HepG2 (cell line): ENCODE measurements at regions not wholly inside any gene's neighbourhood (a gene's known extent, or its start where the extent isn't known, plus 50 kb on each side); places are given as distances from the start of the nearest gene placed in this dataset.

ENCODE experiments used
- ATAC-seq: fragments of 200-7000 bp; cut with Tn5 transposase; 3 replicates; pipeline ENCODE4 v1.9.1; 2020; ENCODE audit warnings: mild to moderate bottlenecking, moderate library complexity
- BruUV-seq: library from RNA; stranded (reverse); fragments of 400-500 nt; replicated peaks from 2 replicates; lab custom pipeline; 2021; lab: Mats Ljungman, UMichigan
- CTCF ChIA-PET: fragments of 300-600 bp; formaldehyde crosslinking; extraction: SDS; loops from one replicate; lab custom pipeline; 2021; ENCODE audit warnings: low total read pairs, inconsistent platforms, low intra/inter-chr PET ratio; lab: Yijun Ruan, JAX
- POLR2A ChIA-PET: fragments of 350-600 bp; sonication (Branson Sonifier 250); formaldehyde crosslinking; loops from one replicate; lab custom pipeline; 2020; ENCODE audit warnings: antibody characterized with exemption, inconsistent platforms; lab: Yijun Ruan, JAX
- DNase-seq: peaks from one replicate; pipeline ENCODE4 v3.0.0-alpha.2; 2015; ENCODE audit warnings: low spot score
- FAIRE-seq: peaks from 3 replicates; lab custom pipeline; 2011; peaks lifted over from hg19 to GRCh38; lab: Jason Lieb, UNC
- H2AFZ ChIP-seq: one replicate; pipeline ENCODE4 v1.6.1; 2011; ENCODE audit warnings: low read length, inconsistent platforms
- H3K27ac ChIP-seq: fragments of 300-600 bp; 3 replicates; pipeline ENCODE4 v1.8.0; 2011; ENCODE audit warnings: mixed run types, mild to moderate bottlenecking, mixed read lengths, low read length, inconsistent platforms; ENCODE audit not compliant: insufficient read depth; ENCODE audit errors: extremely low read length
- H3K27me3 ChIP-seq, 2 experiments: fragments of 200-600 bp in 1 of 2; 2 replicates in 1 of 2; 3 replicates in 1 of 2; pipeline versions ENCODE4 v1.6.0 to v1.8.0; 2011; ENCODE audit warnings: low read length in 2 of 2, mild to moderate bottlenecking in 2 of 2, moderate library complexity in 2 of 2, inconsistent platforms in 1 of 2; ENCODE audit not compliant: insufficient read depth in 2 of 2, control insufficient read depth in 1 of 2
- H3K36me3 ChIP-seq, 2 experiments: fragments of 200-600 bp in 1 of 2; replicated peaks in 1 of 2; 2 replicates in 1 of 2; 3 replicates in 1 of 2; pipeline versions ENCODE4 v1.5.1 to v1.8.0; 2011; ENCODE audit warnings: low read length in 2 of 2, inconsistent platforms in 1 of 2; ENCODE audit not compliant: insufficient read depth in 2 of 2, control insufficient read depth in 1 of 2
- H3K4me1 ChIP-seq: 2 replicates; pipeline ENCODE4 v1.5.1; 2012; ENCODE audit warnings: low read length, inconsistent platforms; ENCODE audit not compliant: insufficient read depth
- H3K4me2 ChIP-seq: 2 replicates; pipeline ENCODE4 v1.6.0; 2011; ENCODE audit warnings: low read depth, low read length, inconsistent platforms
- H3K4me3 ChIP-seq, 3 experiments: fragments of 200-600 bp in 1 of 3; sonication (generic), shearing (Covaris generic) in 1 of 3; replicated peaks in 1 of 3; 2 replicates each; pipeline ENCODE4 v1.5.1; 2011 to 2016; ENCODE audit warnings: low read length in 3 of 3, inconsistent platforms in 2 of 3, low read depth in 2 of 3, mild to moderate bottlenecking in 2 of 3, control low read depth in 1 of 3, mixed read lengths in 1 of 3; ENCODE audit not compliant: insufficient read depth in 1 of 3
- H3K79me2 ChIP-seq: one replicate; pipeline ENCODE4 v1.6.1; 2011; ENCODE audit warnings: low read length, inconsistent platforms; ENCODE audit not compliant: insufficient read depth
- H3K9ac ChIP-seq: 2 replicates; pipeline ENCODE4 v1.6.0; 2011; ENCODE audit warnings: mild to moderate bottlenecking, low read depth, low read length, inconsistent platforms; ENCODE audit not compliant: insufficient read depth
- H3K9me3 ChIP-seq: 2 replicates; pipeline ENCODE4 v1.5.1; 2012; ENCODE audit warnings: mild to moderate bottlenecking, low read length
- H4K20me1 ChIP-seq: 2 replicates; pipeline ENCODE4 v1.6.0; 2011; ENCODE audit warnings: inconsistent platforms, mild to moderate bottlenecking, low read length, moderate library complexity; ENCODE audit not compliant: insufficient read depth
- GABPB1 ChIP-seq: IDR thresholded peaks from 2 replicates; pipeline ENCODE4 v1.6.1; 2016; ENCODE audit warnings: mild to moderate bottlenecking, missing genetic modification reagents, moderate library complexity, missing compliant biosample characterization
- HNF4A ChIP-seq: sonication (generic); formaldehyde crosslinking; IDR thresholded peaks from 2 replicates; pipeline ENCODE4 v1.4.0; 2020; ENCODE audit warnings: missing genetic modification reagents
- NR2F6 ChIP-seq, 2 experiments: IDR thresholded peaks; 2 replicates each; pipeline ENCODE4 v1.6.1; 2016; ENCODE audit warnings: antibody characterized with exemption in 1 of 2, mild to moderate bottlenecking in 1 of 2
- PHB2 ChIP-seq: fragments of 450-650 bp; IDR thresholded peaks from 2 replicates; pipeline ENCODE4 v1.6.1; 2018; ENCODE audit not compliant: partially characterized antibody
- PTBP1 ChIP-seq: fragments of 200-400 bp; formaldehyde crosslinking; IDR thresholded peaks from 2 replicates; pipeline ENCODE4 v1.6.1; 2018; ENCODE audit warnings: low read length, low read depth; ENCODE audit not compliant: poor library complexity, severe bottlenecking
- SAP130 ChIP-seq: IDR thresholded peaks from 2 replicates; pipeline ENCODE4 v1.6.1; 2016; ENCODE audit warnings: low read depth
- SP4 ChIP-seq: sonication (generic); formaldehyde crosslinking; IDR thresholded peaks from 2 replicates; pipeline ENCODE4 v1.8.1; 2023; ENCODE audit warnings: mild to moderate bottlenecking, missing genetic modification reagents
- TAF15 ChIP-seq: fragments of 200-400 bp; formaldehyde crosslinking; IDR thresholded peaks from one replicate; pipeline ENCODE4 v1.6.1; 2018; ENCODE audit warnings: mild to moderate bottlenecking, low read depth, low read length; ENCODE audit not compliant: poor library complexity, severe bottlenecking
- TCF7L2 ChIP-seq: IDR thresholded peaks from 2 replicates; pipeline ENCODE4 v1.6.1; 2011; ENCODE audit warnings: mild to moderate bottlenecking, low read depth, low read length, moderate library complexity
- ZBTB3 ChIP-seq: sonication (generic); formaldehyde crosslinking; IDR thresholded peaks from 2 replicates; pipeline ENCODE4 v1.4.0; 2020; ENCODE audit warnings: low read depth, mild to moderate bottlenecking, moderate library complexity, missing genetic modification reagents, borderline replicate concordance
- ZC3H13 ChIP-seq: sonication (generic); formaldehyde crosslinking; IDR thresholded peaks from 2 replicates; pipeline ENCODE4 v1.8.1; 2023; ENCODE audit warnings: mild to moderate bottlenecking, missing genetic modification reagents, moderate library complexity
- ZNF510 ChIP-seq: sonication (generic); formaldehyde crosslinking; IDR thresholded peaks from 2 replicates; pipeline ENCODE4 v1.4.0; 2020; ENCODE audit warnings: low read depth, mild to moderate bottlenecking, missing genetic modification reagents
- ZNF577 ChIP-seq: sonication (generic); formaldehyde crosslinking; IDR thresholded peaks from 2 replicates; pipeline ENCODE4 v1.4.0; 2020; ENCODE audit warnings: mild to moderate bottlenecking, low read depth, missing genetic modification reagents, borderline replicate concordance
- ZNF772 ChIP-seq: sonication (generic); formaldehyde crosslinking; IDR thresholded peaks from 2 replicates; pipeline ENCODE4 v1.5.0; 2020; ENCODE audit warnings: mild to moderate bottlenecking, missing genetic modification reagents
- WGBS: methylation state at CpG from one replicate; pipeline ENCODE4 v1.1.6; 2017; ENCODE audit warnings: low lambda C conversion rate; 5-methylcytosine and 5-hydroxymethylcytosine counted together
- in situ Hi-C: cut with HindIII; loops from 2 replicates; pipeline ENCODE4 v1.10.0; 2017; ENCODE audit warnings: low pct_unique_long_range_greater_than_20kb; ENCODE audit not compliant: extremely low pct_ligation_motif_present
- intact Hi-C: fragments of 100-400 bp; cut with micrococcal nuclease; formaldehyde crosslinking; loops from one replicate; pipeline ENCODE4 v1.10.0; 2022; ENCODE audit not compliant: unreplicated experiment
- TF ChIP-seq, protein P1 (sequence below): sonication (generic); formaldehyde crosslinking; IDR thresholded peaks from 2 replicates; pipeline ENCODE4 v1.5.0; 2020; ENCODE audit warnings: mild to moderate bottlenecking, missing genetic modification reagents
- TF ChIP-seq, protein P2 (sequence below): IDR thresholded peaks from 2 replicates; pipeline ENCODE4 v1.6.1; 2012; ENCODE audit warnings: inconsistent platforms
- TF ChIP-seq, protein P3 (sequence below): sonication (generic); formaldehyde crosslinking; conservative IDR thresholded peaks from 2 replicates; pipeline ENCODE4 v1.8.1; 2023; ENCODE audit warnings: missing genetic modification reagents

DNA sequence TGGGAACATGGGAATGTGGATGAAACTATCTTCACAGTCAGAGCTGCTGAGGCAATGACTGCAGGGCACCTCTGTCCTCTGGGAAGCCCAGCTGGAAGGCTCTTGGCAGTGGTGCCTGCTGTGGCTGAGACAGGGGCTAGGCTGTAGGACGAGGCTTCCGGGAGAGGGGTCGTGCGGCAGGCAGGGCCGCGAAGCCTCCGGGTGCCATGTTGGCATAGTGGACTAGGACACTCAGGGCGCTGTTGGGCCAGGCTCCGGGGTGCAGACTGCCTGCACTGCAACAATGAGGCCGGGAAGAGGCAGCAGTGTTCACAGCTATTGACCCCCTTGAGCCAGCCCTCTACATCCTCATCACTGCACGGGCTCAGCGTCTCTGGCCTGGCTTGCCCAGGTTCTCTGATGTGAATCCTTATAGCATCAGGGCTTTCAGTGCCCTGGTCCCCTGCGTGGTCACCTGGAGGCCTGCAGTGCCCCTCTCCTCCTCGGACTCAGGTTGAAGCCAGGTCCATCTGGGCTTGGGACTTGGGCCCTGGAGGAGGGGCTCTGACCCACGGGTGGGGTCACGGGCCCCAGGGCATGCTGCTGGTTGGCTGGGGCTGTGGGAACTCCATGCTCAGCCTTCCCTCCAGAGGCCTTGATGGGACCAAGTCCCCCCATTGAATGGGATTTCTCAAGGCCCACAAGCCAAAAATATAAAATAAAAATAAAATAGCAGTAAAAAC, 91.6 kb downstream of the TNFRSF13B start:
- in situ Hi-C loops: no loop called here
- no TSS peak for BruUV-seq
- TF ChIP-seq, protein P1, sequence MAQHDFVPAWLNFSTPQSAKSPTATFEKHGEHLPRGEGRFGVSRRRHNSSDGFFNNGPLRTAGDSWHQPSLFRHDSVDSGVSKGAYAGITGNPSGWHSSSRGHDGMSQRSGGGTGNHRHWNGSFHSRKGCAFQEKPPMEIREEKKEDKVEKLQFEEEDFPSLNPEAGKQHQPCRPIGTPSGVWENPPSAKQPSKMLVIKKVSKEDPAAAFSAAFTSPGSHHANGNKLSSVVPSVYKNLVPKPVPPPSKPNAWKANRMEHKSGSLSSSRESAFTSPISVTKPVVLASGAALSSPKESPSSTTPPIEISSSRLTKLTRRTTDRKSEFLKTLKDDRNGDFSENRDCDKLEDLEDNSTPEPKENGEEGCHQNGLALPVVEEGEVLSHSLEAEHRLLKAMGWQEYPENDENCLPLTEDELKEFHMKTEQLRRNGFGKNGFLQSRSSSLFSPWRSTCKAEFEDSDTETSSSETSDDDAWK: no peak
- TF ChIP-seq PTBP1: no peak
- no peak for FAIRE-seq
- Histone ChIP-seq H3K27ac (no peak overlapping the region), H3K36me3 (no peaks in the 10 kb centered on the region), H3K4me2 (no peak overlapping the region), H3K9ac (no peak overlapping the region), H2AFZ (no peak overlapping the region), H3K27me3 (peaks cover 1 to 9% of the 10 kb centered on the region in 2 experiments; a peak in 4 of 5 replicates), H3K9me3 (peaks cover 8% of the 10 kb centered on the region; the same call in 1 of the 2 replicates), H3K4me3 (no peak overlapping the region), H4K20me1 (no peaks in the 10 kb centered on the region), H3K79me2 (no peaks in the 10 kb centered on the region), H3K4me1 (no peaks in the 10 kb centered on the region)
- ChIA-PET CTCF (no interaction called here), POLR2A (no interaction called here)
- 100% methylated on average over 1 of the region's 16 CpGs for WGBS
- no peak for DNase-seq
- intact Hi-C loops: no loop called here
- ATAC-seq: peak; percentile 38; the same call in 2 of the 3 replicates

DNA sequence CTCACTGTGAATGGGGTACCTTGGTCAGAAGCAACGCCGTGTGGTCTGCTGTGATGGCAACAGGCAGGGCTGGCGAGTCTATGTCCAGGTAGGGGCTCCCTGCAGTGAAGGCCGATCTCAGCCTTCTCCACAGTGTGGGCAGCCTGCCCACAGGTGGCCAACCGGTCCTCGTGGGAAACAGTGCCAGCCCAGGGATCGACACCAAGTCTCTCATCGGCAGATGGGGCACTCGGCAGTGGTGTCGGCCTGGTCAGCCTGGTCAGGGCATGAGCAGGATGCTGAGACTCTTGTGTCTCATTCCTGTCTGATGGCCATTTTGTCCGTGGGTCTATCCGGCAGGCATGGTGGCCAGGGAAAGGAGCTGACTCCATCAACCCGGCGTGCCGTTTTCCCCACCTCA, 92.2 kb downstream of the TNFRSF13B start:
- Histone ChIP-seq H3K79me2 (no peaks in the 10 kb centered on the region), H3K4me2 (no peak overlapping the region), H3K4me1 (no peaks in the 10 kb centered on the region), H4K20me1 (no peaks in the 10 kb centered on the region), H3K9me3 (peaks cover 8% of the 10 kb centered on the region; the same call in 1 of the 2 replicates), H3K4me3 (no peak overlapping the region), H3K27ac (no peak overlapping the region), H3K36me3 (no peaks in the 10 kb centered on the region), H3K9ac (no peak overlapping the region), H3K27me3 (peaks cover 1 to 9% of the 10 kb centered on the region in 2 experiments; a peak in 4 of 5 replicates), H2AFZ (no peak overlapping the region)
- ChIA-PET POLR2A (no interaction called here), CTCF (no interaction called here)
- ATAC-seq: no peak
- WGBS: 0% methylated on average over 3 of the region's 15 CpGs
- intact Hi-C loops (no loop called here), in situ Hi-C loops (no loop called here)
- no TSS peak for BruUV-seq
- DNase-seq: no peak
- no peak for FAIRE-seq
- TF ChIP-seq ZNF510 (no peak), HNF4A (CRISPR knock-in tag) (no peak), SP4 (CRISPR knock-in tag) (no peak), PHB2 (no peak), TAF15 (no peak), ZBTB3 (CRISPR knock-in tag) (no peak), TCF7L2 (no peak), GABPB1 (CRISPR knock-in tag) (no peak), ZNF772 (CRISPR knock-in tag) (no peak), ZC3H13 (CRISPR knock-in tag) (no peak), NR2F6 (IDR thresholded peaks at IDR 0.05) (no peak), NR2F6 (CRISPR knock-in tag; IDR thresholded peaks at IDR 0.05) (no peak), ZNF577 (CRISPR knock-in tag) (no peak), SAP130 (CRISPR knock-in tag) (no peak)
- TF ChIP-seq, protein P2, sequence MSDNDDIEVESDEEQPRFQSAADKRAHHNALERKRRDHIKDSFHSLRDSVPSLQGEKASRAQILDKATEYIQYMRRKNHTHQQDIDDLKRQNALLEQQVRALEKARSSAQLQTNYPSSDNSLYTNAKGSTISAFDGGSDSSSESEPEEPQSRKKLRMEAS: no peak
- TF ChIP-seq, protein P3, sequence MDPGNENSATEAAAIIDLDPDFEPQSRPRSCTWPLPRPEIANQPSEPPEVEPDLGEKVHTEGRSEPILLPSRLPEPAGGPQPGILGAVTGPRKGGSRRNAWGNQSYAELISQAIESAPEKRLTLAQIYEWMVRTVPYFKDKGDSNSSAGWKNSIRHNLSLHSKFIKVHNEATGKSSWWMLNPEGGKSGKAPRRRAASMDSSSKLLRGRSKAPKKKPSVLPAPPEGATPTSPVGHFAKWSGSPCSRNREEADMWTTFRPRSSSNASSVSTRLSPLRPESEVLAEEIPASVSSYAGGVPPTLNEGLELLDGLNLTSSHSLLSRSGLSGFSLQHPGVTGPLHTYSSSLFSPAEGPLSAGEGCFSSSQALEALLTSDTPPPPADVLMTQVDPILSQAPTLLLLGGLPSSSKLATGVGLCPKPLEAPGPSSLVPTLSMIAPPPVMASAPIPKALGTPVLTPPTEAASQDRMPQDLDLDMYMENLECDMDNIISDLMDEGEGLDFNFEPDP (CRISPR knock-in tag): no peak
